ENCODE measurements at regions not wholly inside any gene's neighbourhood (a gene's known extent, or its start where the extent isn't known, plus 50 kb on each side); places are given as distances from the start of the nearest gene placed in this dataset.

- DNase-seq (ENCODE audit: extremely low read depth, insufficient read length) = no peak
- Histone ChIP-seq H3K36me3 (ENCODE audit: control insufficient read depth, insufficient read depth, low read length) (no peaks in the 10 kb centered on the region), H3K4me3 (replicated peaks; ENCODE audit: low read depth, low read length) (no peak overlapping the region), H3K27me3 (replicated peaks; ENCODE audit: control insufficient read depth, insufficient read depth, low read length) (no peaks in the 10 kb centered on the region)
- TF ChIP-seq CTCF (IDR thresholded peaks at IDR 0.05; ENCODE audit: insufficient read depth, low read length, poor library complexity, severe bottlenecking) = no peak
Observed at GRCh38 chr5:39489263-39489662, 64.5 kb upstream of the DAB2 start.

GRCh38 chr5:39486790-39487189 lies 62.0 kb upstream of the DAB2 start:
- no peak for TF ChIP-seq CTCF (IDR thresholded peaks at IDR 0.05; ENCODE audit: insufficient read depth, low read length, poor library complexity, severe bottlenecking)
- Histone ChIP-seq H3K36me3 (ENCODE audit: control insufficient read depth, insufficient read depth, low read length) (no peaks in the 10 kb centered on the region), H3K4me3 (replicated peaks; ENCODE audit: low read depth, low read length) (no peak overlapping the region), H3K27me3 (replicated peaks; ENCODE audit: control insufficient read depth, insufficient read depth, low read length) (no peaks in the 10 kb centered on the region)
- DNase-seq (ENCODE audit: extremely low read depth, insufficient read length) = no peak

- Histone ChIP-seq H3K4me3 (replicated peaks; ENCODE audit: low read depth, low read length) (no peak overlapping the region), H3K27me3 (replicated peaks; ENCODE audit: control insufficient read depth, insufficient read depth, low read length) (no peaks in the 10 kb centered on the region), H3K36me3 (ENCODE audit: control insufficient read depth, insufficient read depth, low read length) (no peaks in the 10 kb centered on the region)
- no peak for TF ChIP-seq CTCF (IDR thresholded peaks at IDR 0.05; ENCODE audit: insufficient read depth, low read length, poor library complexity, severe bottlenecking)
- DNase-seq (ENCODE audit: extremely low read depth, insufficient read length) = no peak
Observed at GRCh38 chr5:39486361-39486760, 61.6 kb upstream of the DAB2 start.

- TF ChIP-seq CTCF (IDR thresholded peaks at IDR 0.05; ENCODE audit: insufficient read depth, low read length, poor library complexity, severe bottlenecking) = no peak
- no peak overlapping the region for H3K4me3 ChIP-seq (replicated peaks; ENCODE audit: low read depth, low read length)
- H3K27me3 ChIP-seq (replicated peaks; ENCODE audit: control insufficient read depth, insufficient read depth, low read length) = no peaks in the 10 kb centered on the region
- H3K36me3 ChIP-seq (ENCODE audit: control insufficient read depth, insufficient read depth, low read length) = no peaks in the 10 kb centered on the region
- no peak for DNase-seq (ENCODE audit: extremely low read depth, insufficient read length)
Observed at GRCh38 chr5:39485079-39485478, 60.3 kb upstream of the DAB2 start.

GRCh38 chr5:39484673-39485072 lies 59.9 kb upstream of the DAB2 start:
- H3K4me3 ChIP-seq (replicated peaks; ENCODE audit: low read depth, low read length) = no peak overlapping the region
- no peak for TF ChIP-seq CTCF (IDR thresholded peaks at IDR 0.05; ENCODE audit: insufficient read depth, low read length, poor library complexity, severe bottlenecking)
- no peaks in the 10 kb centered on the region for H3K27me3 ChIP-seq (replicated peaks; ENCODE audit: control insufficient read depth, insufficient read depth, low read length)
- no peak for DNase-seq (ENCODE audit: extremely low read depth, insufficient read length)
- H3K36me3 ChIP-seq (ENCODE audit: control insufficient read depth, insufficient read depth, low read length) = no peaks in the 10 kb centered on the region

- DNase-seq (ENCODE audit: extremely low read depth, insufficient read length) = no peak
- TF ChIP-seq CTCF (IDR thresholded peaks at IDR 0.05; ENCODE audit: insufficient read depth, low read length, poor library complexity, severe bottlenecking) = no peak
- Histone ChIP-seq H3K36me3 (ENCODE audit: control insufficient read depth, insufficient read depth, low read length) (no peaks in the 10 kb centered on the region), H3K27me3 (replicated peaks; ENCODE audit: control insufficient read depth, insufficient read depth, low read length) (no peaks in the 10 kb centered on the region), H3K4me3 (replicated peaks; ENCODE audit: low read depth, low read length) (no peak overlapping the region)
Observed at GRCh38 chr5:39482098-39482497, 57.3 kb upstream of the DAB2 start.
